ENCODE measurements at regions not wholly inside any gene's neighbourhood (a gene's known extent, or its start where the extent isn't known, plus 50 kb on each side); places are given as distances from the start of the nearest gene placed in this dataset.

DNA sequence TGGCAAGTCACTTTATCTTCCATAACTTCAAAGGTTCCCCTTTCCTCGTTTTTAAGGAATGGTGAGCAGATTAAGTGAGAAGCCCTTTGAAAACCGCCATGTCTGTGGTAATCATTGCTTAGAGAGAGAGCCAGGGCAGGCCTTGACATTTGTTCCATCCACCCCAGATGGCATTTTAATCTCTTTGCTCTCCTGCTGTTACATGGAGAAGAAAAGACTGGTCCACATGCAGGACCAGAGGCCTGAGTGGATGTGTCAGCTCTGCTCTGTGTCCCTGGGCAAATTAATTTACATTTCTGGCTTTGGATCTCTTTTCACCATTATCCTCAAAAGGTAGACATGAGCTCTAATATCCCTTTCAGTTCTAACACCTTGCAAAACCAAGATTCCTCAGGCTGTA, 157.3 kb upstream of the LPP start:
- no peak for TF ChIP-seq BHLHE40 (IDR thresholded peaks at IDR 0.05; ENCODE audit: low read depth, low read length)
- TF ChIP-seq RAD21 (IDR thresholded peaks at IDR 0.05; ENCODE audit: low read length): no peak
- no peak for TF ChIP-seq NFE2L2 (IDR thresholded peaks at IDR 0.05; ENCODE audit: low read depth, low read length)
- no peak for TF ChIP-seq RFX5 (IDR thresholded peaks at IDR 0.05; ENCODE audit: low read depth, low read length)
- TF ChIP-seq MAFK (IDR thresholded peaks at IDR 0.05; ENCODE audit: low read depth, low read length): no peak
- TF ChIP-seq RCOR1 (IDR thresholded peaks at IDR 0.05; ENCODE audit: insufficient replicate concordance, low read length): no peak
- no peak for TF ChIP-seq CHD1 (IDR thresholded peaks at IDR 0.05; ENCODE audit: low read depth, low read length)
- Histone ChIP-seq H4K20me1 (ENCODE audit: insufficient read depth, low read length) (no peaks in the 10 kb centered on the region), H3K9me3 (ENCODE audit: control insufficient read depth, insufficient read depth, low read length) (no peaks in the 10 kb centered on the region), H3K36me3 (ENCODE audit: control insufficient read depth, insufficient read depth, low read length) (no peaks in the 10 kb centered on the region), H3K9ac (ENCODE audit: low read depth, low read length) (no peak overlapping the region), H4K91ac (ENCODE audit: insufficient read depth, low read depth, low read length) (no peak overlapping the region), H3K27me3 (ENCODE audit: control insufficient read depth, insufficient read depth, low read length) (no peaks in the 10 kb centered on the region; the same call in 1 of the 2 replicates), H3K14ac (replicated peaks; ENCODE audit: low read depth, low read length) (no peak overlapping the region), H3K4me1 (ENCODE audit: control insufficient read depth, insufficient read depth, low read length) (peaks cover 3% of the 10 kb centered on the region; the same call in 1 of the 2 replicates), H2AFZ (replicated peaks; ENCODE audit: low read length, poor library complexity) (no peak overlapping the region), H3K27ac (ENCODE audit: insufficient read depth, low read length) (no peak overlapping the region), H2AK5ac (ENCODE audit: low read depth, low read length) (no peak overlapping the region), H3K9me1 (ENCODE audit: insufficient read depth, low read length) (no peaks in the 10 kb centered on the region), H2BK20ac (ENCODE audit: low read depth, low read length) (no peak overlapping the region), H2BK120ac (ENCODE audit: low read depth, low read length) (no peak overlapping the region), H4K8ac (ENCODE audit: low read depth in 2 of 2, low read length in 2 of 2) (no peak overlapping the region), H3K18ac (ENCODE audit: low read depth, low read length) (no peak overlapping the region), H3K4ac (ENCODE audit: low read depth, low read length) (no peak overlapping the region), H3K4me3 (ENCODE audit: insufficient read depth, low read depth, low read length) (no peak overlapping the region), H4K5ac (ENCODE audit: low read depth, low read length) (no peak overlapping the region), H3K23ac (ENCODE audit: low read depth, low read length) (no peak overlapping the region), H3K4me2 (ENCODE audit: low read depth, low read length) (no peak overlapping the region), H2AK9ac (replicated peaks; ENCODE audit: low read depth, low read length, poor library complexity) (no peak overlapping the region), H2BK15ac (ENCODE audit: low read depth, low read length) (no peak overlapping the region), H3K79me1 (ENCODE audit: low read depth in 1 of 2, low read length in 2 of 2) (no peaks in the 10 kb centered on the region), H2BK5ac (ENCODE audit: low read depth, low read length, poor library complexity, severe bottlenecking) (no peak overlapping the region), H3K56ac (ENCODE audit: extremely low read depth, insufficient read depth, low read length) (no peak overlapping the region)
- dilution Hi-C loops (cut with HindIII; ENCODE audit: low sequenced_read_pairs, unreplicated experiment) (no loop called here), intact Hi-C loops (cut with micrococcal nuclease) (no loop called here), in situ Hi-C loops (cut with MboI; ENCODE audit: low sequenced_read_pairs) (no loop called here)
- ATAC-seq (ENCODE audit: low read depth) (no peak), DNase-seq (no peak)
- BruUV-seq (replicated peaks): no TSS peak
- no CpG with 5 or more reads among the region's 2 CpGs for WGBS, 2 experiments (ENCODE audit: extremely low coverage in 2 of 2, insufficient read length in 1 of 2)
- ChIA-PET CTCF (no interaction called here), POLR2A (ENCODE audit: unreplicated experiment) (no interaction called here)

All from IMR-90 (cell line).